OCI-LY3 (cell line): ENCODE measurements at regions not wholly inside any gene's neighbourhood (a gene's known extent, or its start where the extent isn't known, plus 50 kb on each side); places are given as distances from the start of the nearest gene placed in this dataset.

ENCODE experiments used
- H2AFZ ChIP-seq: fragments of 200-600, 300-600 bp; shearing (Covaris generic); 2 replicates; pipeline ENCODE4 v1.6.0; 2014; ENCODE audit warnings: antibody characterized with exemption, low read depth, low read length
- H3K27ac ChIP-seq: fragments of 200-600, 300-600 bp; sonication (generic); 2 replicates; pipeline ENCODE4 v1.5.1; 2014; ENCODE audit warnings: mild to moderate bottlenecking, low read length, moderate library complexity, mixed read lengths
- H3K27me3 ChIP-seq: fragments of 200-600, 300-600 bp; sonication (generic); 2 replicates; pipeline ENCODE4 v1.6.1; 2014; ENCODE audit warnings: low read depth, low read length, mixed read lengths
- H3K36me3 ChIP-seq: fragments of 200-600, 300-600 bp; sonication (generic); replicated peaks from 2 replicates; pipeline ENCODE3; 2014; ENCODE audit warnings: low read depth, low read length, mixed read lengths
- H3K4me1 ChIP-seq: fragments of 300-600, 200-600 bp; sonication (generic); 2 replicates; pipeline ENCODE4 v1.6.1; 2014; ENCODE audit warnings: low read length, mixed read lengths
- H3K4me2 ChIP-seq: fragments of 200-600, 300-600 bp; sonication (generic); 2 replicates; pipeline ENCODE4 v1.6.1; 2014; ENCODE audit warnings: low read length, mixed read lengths
- H3K4me3 ChIP-seq: fragments of 300-600, 200-600 bp; sonication (generic); 2 replicates; pipeline ENCODE4 v1.5.1; 2014; ENCODE audit warnings: antibody characterized with exemption, mild to moderate bottlenecking, low read length, moderate library complexity
- H3K79me2 ChIP-seq: fragments of 300-600, 200-600 bp; shearing (Covaris generic); 2 replicates; pipeline ENCODE4 v1.6.1; 2014; ENCODE audit warnings: mild to moderate bottlenecking, low read length, mixed read lengths
- H3K9ac ChIP-seq: fragments of 300-600, 200-600 bp; shearing (Covaris generic); 2 replicates; pipeline ENCODE4 v1.6.0; 2014; ENCODE audit warnings: mild to moderate bottlenecking, low read length, moderate library complexity
- H3K9me3 ChIP-seq: fragments of 200-600, 300-600 bp; shearing (Covaris generic); 2 replicates; pipeline ENCODE4 v1.6.1; 2014; ENCODE audit warnings: low read length, mixed read lengths; ENCODE audit not compliant: insufficient read depth
- H4K20me1 ChIP-seq: fragments of 200-600, 300-600 bp; sonication (generic); 2 replicates; pipeline ENCODE4 v1.6.1; 2016; ENCODE audit warnings: low read length, mixed read lengths; ENCODE audit not compliant: insufficient read depth
- CTCF ChIP-seq: fragments of 200-600, 300-600 bp; sonication (generic); IDR thresholded peaks from 2 replicates; pipeline ENCODE4 v1.5.1; 2014; ENCODE audit warnings: antibody characterized with exemption, low read length, low read depth
- EZH2phosphoT487 ChIP-seq: fragments of 200-600 bp; shearing (Covaris generic); IDR thresholded peaks from 2 replicates; pipeline ENCODE4 v1.6.1; 2018; ENCODE audit warnings: antibody characterized with exemption, mixed run types, low read depth

GRCh38 chr2:16102358-16102975, 162.1 kb downstream of the MYCN start:
- H2AFZ ChIP-seq: no peak overlapping the region
- H3K9me3 ChIP-seq: no peaks in the 10 kb centered on the region
- no peaks in the 10 kb centered on the region for H3K4me1 ChIP-seq
- no peak for TF ChIP-seq EZH2phosphoT487
- no peak for TF ChIP-seq CTCF
- no peak overlapping the region for H3K27ac ChIP-seq
- no peak overlapping the region for H3K4me2 ChIP-seq
- H3K4me3 ChIP-seq: no peak overlapping the region
- H3K9ac ChIP-seq: no peak overlapping the region
- no peaks in the 10 kb centered on the region for H4K20me1 ChIP-seq
- H3K79me2 ChIP-seq: no peaks in the 10 kb centered on the region
- no peaks in the 10 kb centered on the region for H3K36me3 ChIP-seq
- no peaks in the 10 kb centered on the region for H3K27me3 ChIP-seq

- Histone ChIP-seq H3K4me2 (no peak overlapping the region), H2AFZ (no peak overlapping the region), H3K36me3 (no peaks in the 10 kb centered on the region), H3K9me3 (no peaks in the 10 kb centered on the region), H3K79me2 (no peaks in the 10 kb centered on the region), H3K27ac (no peak overlapping the region), H4K20me1 (no peaks in the 10 kb centered on the region), H3K4me1 (no peaks in the 10 kb centered on the region), H3K9ac (no peak overlapping the region), H3K27me3 (no peaks in the 10 kb centered on the region), H3K4me3 (no peak overlapping the region)
- TF ChIP-seq CTCF (no peak), EZH2phosphoT487 (no peak)
Measured at GRCh38 chr2:16101196-16101595, 160.8 kb downstream of the MYCN start.

DNA sequence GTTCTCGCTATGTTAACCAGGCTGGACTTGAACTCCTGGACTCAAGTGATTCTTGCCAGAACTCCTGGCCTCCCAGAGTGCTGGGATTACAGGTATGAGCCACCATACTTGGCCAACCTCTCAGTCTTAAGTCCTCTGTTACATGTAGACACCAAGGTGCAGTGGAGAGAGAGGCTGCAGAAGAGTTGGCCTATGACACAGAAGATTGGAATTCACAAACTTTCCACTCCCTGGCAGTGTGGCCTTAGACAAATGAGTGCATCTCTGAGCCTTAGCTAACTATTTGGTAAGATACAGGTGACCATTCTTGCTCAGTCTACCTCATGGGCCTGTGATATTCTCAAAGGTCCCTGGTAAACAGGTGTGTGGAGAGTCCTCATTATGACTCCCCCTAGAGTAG, 159.7 kb downstream of the MYCN start:
- Histone ChIP-seq H3K27me3 (no peaks in the 10 kb centered on the region), H3K36me3 (no peaks in the 10 kb centered on the region), H3K79me2 (no peaks in the 10 kb centered on the region), H2AFZ (no peak overlapping the region), H3K4me1 (no peaks in the 10 kb centered on the region), H3K4me2 (no peak overlapping the region), H3K4me3 (no peak overlapping the region), H3K27ac (no peak overlapping the region), H3K9ac (no peak overlapping the region), H4K20me1 (no peaks in the 10 kb centered on the region), H3K9me3 (no peaks in the 10 kb centered on the region)
- no peak for TF ChIP-seq EZH2phosphoT487
- no peak for TF ChIP-seq CTCF

DNA sequence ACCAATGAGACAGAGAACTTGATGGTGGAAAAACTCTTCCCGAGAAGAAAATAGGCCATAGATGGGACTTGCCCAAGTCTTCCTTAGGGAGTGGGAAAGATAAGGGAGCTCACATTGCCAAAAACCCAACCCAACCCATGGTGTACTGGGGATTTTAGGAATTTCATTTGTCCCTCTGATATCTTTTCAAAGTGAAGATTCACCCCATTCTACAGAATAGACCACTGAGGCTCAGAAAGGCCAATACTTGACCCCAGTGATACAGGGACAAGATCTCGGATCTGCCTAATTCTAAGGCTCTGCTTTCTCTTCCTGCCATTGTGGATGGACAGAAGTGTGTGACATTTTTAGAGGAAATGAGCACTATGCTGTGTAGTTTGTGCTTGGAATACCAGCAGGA, 159.0 kb downstream of the MYCN start:
- Histone ChIP-seq H3K79me2 (no peaks in the 10 kb centered on the region), H3K27me3 (no peaks in the 10 kb centered on the region), H3K4me3 (no peak overlapping the region), H3K27ac (no peak overlapping the region), H3K9ac (no peak overlapping the region), H3K36me3 (no peaks in the 10 kb centered on the region), H3K9me3 (no peaks in the 10 kb centered on the region), H3K4me2 (no peak overlapping the region), H2AFZ (no peak overlapping the region), H4K20me1 (no peaks in the 10 kb centered on the region), H3K4me1 (no peaks in the 10 kb centered on the region)
- TF ChIP-seq EZH2phosphoT487: no peak
- no peak for TF ChIP-seq CTCF
